ENCODE measurements at regions not wholly inside any gene's neighbourhood (a gene's known extent, or its start where the extent isn't known, plus 50 kb on each side); places are given as distances from the start of the nearest gene placed in this dataset.

DNA sequence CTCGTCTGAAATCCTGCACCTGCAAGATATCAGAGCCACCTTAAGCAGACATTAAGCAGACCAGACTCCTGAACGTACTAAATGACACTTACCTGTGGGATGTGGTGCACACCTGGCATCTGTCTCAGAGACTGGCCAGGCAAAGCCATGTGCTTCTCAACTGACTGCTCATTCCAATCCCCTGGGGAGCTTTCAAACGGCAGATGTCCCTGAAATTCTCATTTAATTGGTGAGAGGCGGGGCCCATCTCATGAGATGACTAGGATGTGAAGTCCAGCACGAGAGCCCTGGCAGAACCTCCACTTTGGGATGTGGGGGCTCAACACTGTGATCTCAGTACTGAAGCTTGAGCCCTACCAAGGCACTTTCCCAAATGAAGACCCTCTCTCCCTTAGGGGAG, 84.9 kb upstream of the HMGXB4 start:
- Histone ChIP-seq H3K4me1 (ENCODE audit: control insufficient read depth in 4 of 4, insufficient read depth in 4 of 4, low read length in 3 of 4) (no peaks in the 10 kb centered on the region), H3K9me3 (ENCODE audit: control insufficient read depth in 4 of 4, low read length in 3 of 4) (peaks cover 0 to 3% (median 0%) of the 10 kb centered on the region in 4 donors), H3K36me3 (ENCODE audit: control insufficient read depth in 4 of 4, insufficient read depth in 3 of 4, low read depth in 1 of 4, low read length in 3 of 4) (no peaks in the 10 kb centered on the region), H3K4me3 (ENCODE audit: low read depth in 1 of 3, low read length in 3 of 3) (no peak overlapping the region), H3K27ac (ENCODE audit: low read depth in 1 of 2, low read length in 2 of 2) (no peak overlapping the region), H3K9ac (ENCODE audit: low read depth in 1 of 2, low read length in 2 of 2) (no peak overlapping the region), H3K27me3 (ENCODE audit: control insufficient read depth in 4 of 4, insufficient read depth in 4 of 4, low read length in 3 of 4) (no peaks in the 10 kb centered on the region)
- WGBS, result 32% methylated on average over 5 of the region's 5 CpGs
- no peak for DNase-seq (ENCODE audit: low spot score)
- TF ChIP-seq FOXA2 (IDR thresholded peaks at IDR 0.05) (no peak), GABPA (IDR thresholded peaks at IDR 0.05 in 1 of 2, conservative IDR thresholded peaks at IDR 0.05 in 1 of 2) (no peak), HNF4G (IDR thresholded peaks at IDR 0.05) (no peak), ATF3 (IDR thresholded peaks at IDR 0.05) (no peak), TAF1 (conservative IDR thresholded peaks at IDR 0.05) (no peak), SP1 (IDR thresholded peaks at IDR 0.05) (no peak), RXRA (IDR thresholded peaks at IDR 0.05) (no peak), HNF4A (conservative IDR thresholded peaks at IDR 0.05) (no peak), RAD21 (IDR thresholded peaks at IDR 0.05) (no peak), NR2F2 (IDR thresholded peaks at IDR 0.05) (no peak), EGR1 (IDR thresholded peaks at IDR 0.05; ENCODE audit: low read depth in 2 of 2) (no peak), JUND (IDR thresholded peaks at IDR 0.05) (no peak), YY1 (IDR thresholded peaks at IDR 0.05) (no peak), FOXA1 (IDR thresholded peaks at IDR 0.05) (no peak)
- TF ChIP-seq, protein P1, sequence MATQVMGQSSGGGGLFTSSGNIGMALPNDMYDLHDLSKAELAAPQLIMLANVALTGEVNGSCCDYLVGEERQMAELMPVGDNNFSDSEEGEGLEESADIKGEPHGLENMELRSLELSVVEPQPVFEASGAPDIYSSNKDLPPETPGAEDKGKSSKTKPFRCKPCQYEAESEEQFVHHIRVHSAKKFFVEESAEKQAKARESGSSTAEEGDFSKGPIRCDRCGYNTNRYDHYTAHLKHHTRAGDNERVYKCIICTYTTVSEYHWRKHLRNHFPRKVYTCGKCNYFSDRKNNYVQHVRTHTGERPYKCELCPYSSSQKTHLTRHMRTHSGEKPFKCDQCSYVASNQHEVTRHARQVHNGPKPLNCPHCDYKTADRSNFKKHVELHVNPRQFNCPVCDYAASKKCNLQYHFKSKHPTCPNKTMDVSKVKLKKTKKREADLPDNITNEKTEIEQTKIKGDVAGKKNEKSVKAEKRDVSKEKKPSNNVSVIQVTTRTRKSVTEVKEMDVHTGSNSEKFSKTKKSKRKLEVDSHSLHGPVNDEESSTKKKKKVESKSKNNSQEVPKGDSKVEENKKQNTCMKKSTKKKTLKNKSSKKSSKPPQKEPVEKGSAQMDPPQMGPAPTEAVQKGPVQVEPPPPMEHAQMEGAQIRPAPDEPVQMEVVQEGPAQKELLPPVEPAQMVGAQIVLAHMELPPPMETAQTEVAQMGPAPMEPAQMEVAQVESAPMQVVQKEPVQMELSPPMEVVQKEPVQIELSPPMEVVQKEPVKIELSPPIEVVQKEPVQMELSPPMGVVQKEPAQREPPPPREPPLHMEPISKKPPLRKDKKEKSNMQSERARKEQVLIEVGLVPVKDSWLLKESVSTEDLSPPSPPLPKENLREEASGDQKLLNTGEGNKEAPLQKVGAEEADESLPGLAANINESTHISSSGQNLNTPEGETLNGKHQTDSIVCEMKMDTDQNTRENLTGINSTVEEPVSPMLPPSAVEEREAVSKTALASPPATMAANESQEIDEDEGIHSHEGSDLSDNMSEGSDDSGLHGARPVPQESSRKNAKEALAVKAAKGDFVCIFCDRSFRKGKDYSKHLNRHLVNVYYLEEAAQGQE (IDR thresholded peaks at IDR 0.05), result no peak
- TF ChIP-seq, protein P2, sequence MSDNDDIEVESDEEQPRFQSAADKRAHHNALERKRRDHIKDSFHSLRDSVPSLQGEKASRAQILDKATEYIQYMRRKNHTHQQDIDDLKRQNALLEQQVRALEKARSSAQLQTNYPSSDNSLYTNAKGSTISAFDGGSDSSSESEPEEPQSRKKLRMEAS (IDR thresholded peaks at IDR 0.05), result no peak
- TF ChIP-seq, protein P3, sequence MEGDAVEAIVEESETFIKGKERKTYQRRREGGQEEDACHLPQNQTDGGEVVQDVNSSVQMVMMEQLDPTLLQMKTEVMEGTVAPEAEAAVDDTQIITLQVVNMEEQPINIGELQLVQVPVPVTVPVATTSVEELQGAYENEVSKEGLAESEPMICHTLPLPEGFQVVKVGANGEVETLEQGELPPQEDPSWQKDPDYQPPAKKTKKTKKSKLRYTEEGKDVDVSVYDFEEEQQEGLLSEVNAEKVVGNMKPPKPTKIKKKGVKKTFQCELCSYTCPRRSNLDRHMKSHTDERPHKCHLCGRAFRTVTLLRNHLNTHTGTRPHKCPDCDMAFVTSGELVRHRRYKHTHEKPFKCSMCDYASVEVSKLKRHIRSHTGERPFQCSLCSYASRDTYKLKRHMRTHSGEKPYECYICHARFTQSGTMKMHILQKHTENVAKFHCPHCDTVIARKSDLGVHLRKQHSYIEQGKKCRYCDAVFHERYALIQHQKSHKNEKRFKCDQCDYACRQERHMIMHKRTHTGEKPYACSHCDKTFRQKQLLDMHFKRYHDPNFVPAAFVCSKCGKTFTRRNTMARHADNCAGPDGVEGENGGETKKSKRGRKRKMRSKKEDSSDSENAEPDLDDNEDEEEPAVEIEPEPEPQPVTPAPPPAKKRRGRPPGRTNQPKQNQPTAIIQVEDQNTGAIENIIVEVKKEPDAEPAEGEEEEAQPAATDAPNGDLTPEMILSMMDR (IDR thresholded peaks at IDR 0.05; ENCODE audit: low read depth, low read length, missing input control), result no peak
- TF ChIP-seq, protein P4, sequence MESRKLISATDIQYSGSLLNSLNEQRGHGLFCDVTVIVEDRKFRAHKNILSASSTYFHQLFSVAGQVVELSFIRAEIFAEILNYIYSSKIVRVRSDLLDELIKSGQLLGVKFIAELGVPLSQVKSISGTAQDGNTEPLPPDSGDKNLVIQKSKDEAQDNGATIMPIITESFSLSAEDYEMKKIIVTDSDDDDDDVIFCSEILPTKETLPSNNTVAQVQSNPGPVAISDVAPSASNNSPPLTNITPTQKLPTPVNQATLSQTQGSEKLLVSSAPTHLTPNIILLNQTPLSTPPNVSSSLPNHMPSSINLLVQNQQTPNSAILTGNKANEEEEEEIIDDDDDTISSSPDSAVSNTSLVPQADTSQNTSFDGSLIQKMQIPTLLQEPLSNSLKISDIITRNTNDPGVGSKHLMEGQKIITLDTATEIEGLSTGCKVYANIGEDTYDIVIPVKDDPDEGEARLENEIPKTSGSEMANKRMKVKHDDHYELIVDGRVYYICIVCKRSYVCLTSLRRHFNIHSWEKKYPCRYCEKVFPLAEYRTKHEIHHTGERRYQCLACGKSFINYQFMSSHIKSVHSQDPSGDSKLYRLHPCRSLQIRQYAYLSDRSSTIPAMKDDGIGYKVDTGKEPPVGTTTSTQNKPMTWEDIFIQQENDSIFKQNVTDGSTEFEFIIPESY (IDR thresholded peaks at IDR 0.05), result no peak

All from liver (tissue), 8 donors.